Prostate gland (tissue), 2 donors: ENCODE measurements at regions not wholly inside any gene's neighbourhood (a gene's known extent, or its start where the extent isn't known, plus 50 kb on each side); places are given as distances from the start of the nearest gene placed in this dataset.

Source experiments
- DNase-seq: peaks from one replicate; pipeline ENCODE4 v3.0.0-alpha.2; 2019; ENCODE audit warnings: low spot score
- H3K27ac ChIP-seq, 2 donors: fragments of 200-600 bp; sonication (generic); 2 replicates each; pipeline ENCODE4 v1.5.1; 2017 to 2019
- H3K27me3 ChIP-seq: fragments of 200-600 bp; sonication (generic); replicated peaks from 2 replicates; pipeline ENCODE4 v1.5.1; 2019; ENCODE audit not compliant: insufficient read depth
- H3K36me3 ChIP-seq, 2 donors: fragments of 200-600 bp; sonication (generic); 1 replicate in 1 of 2; 2 replicates in 1 of 2; pipeline versions ENCODE4 v1.5.1 to v1.8.1; 2017 to 2019
- H3K4me1 ChIP-seq: fragments of 200-600 bp; sonication (generic); replicated peaks from 2 replicates; pipeline ENCODE4 v1.5.1; 2019
- H3K4me3 ChIP-seq, 2 donors: fragments of 200-600 bp; sonication (generic); 2 replicates each; pipeline ENCODE4 v1.5.1; 2017 to 2019
- H3K9me3 ChIP-seq: fragments of 200-600 bp; sonication (generic); 2 replicates; pipeline ENCODE4 v1.5.1; 2017
- CTCF ChIP-seq, 4 experiments: fragments of 200-600 bp in 2 of 4; fragments of 450-650 bp in 2 of 4; sonication (generic) in 2 of 4; IDR thresholded peaks; 1 replicate in 3 of 4; 2 replicates in 1 of 4; pipeline ENCODE4 v1.5.1; 2016 to 2019; ENCODE audit warnings: antibody characterized with exemption in 4 of 4, mild to moderate bottlenecking in 2 of 4, moderate library complexity in 2 of 4
- POLR2A ChIP-seq: fragments of 450-650 bp; IDR thresholded peaks from one replicate; pipeline ENCODE4 v1.6.1; 2016; ENCODE audit warnings: antibody characterized with exemption, mild to moderate bottlenecking
- POLR2AphosphoS5 ChIP-seq: sonication (generic); formaldehyde crosslinking; IDR thresholded peaks from one replicate; pipeline ENCODE4 v1.6.1; 2017; ENCODE audit warnings: antibody characterized with exemption
- WGBS: methylation state at CpG from one replicate; pipeline ENCODE4 v1.1.5; 2018; 5-methylcytosine and 5-hydroxymethylcytosine counted together
- intact Hi-C: fragments of 100-400 bp; cut with DNase I; formaldehyde crosslinking; loops from one replicate; pipeline ENCODE4 v1.14.2; 2022

- Histone ChIP-seq H3K4me1 (no peaks in the 10 kb centered on the region), H3K27ac (no peak overlapping the region), H3K9me3 (no peaks in the 10 kb centered on the region), H3K4me3 (no peak overlapping the region), H3K27me3 (peaks cover 2% of the 10 kb centered on the region), H3K36me3 (no peaks in the 10 kb centered on the region)
- WGBS, result 74% methylated on average over 20 of the region's 20 CpGs
- no peak for DNase-seq
- intact Hi-C loops, result no loop called here
- TF ChIP-seq CTCF (IDR thresholded peaks at IDR 0.05) (no peak), POLR2AphosphoS5 (no peak), POLR2A (no peak)
These were observed 204.7 kb upstream of the PROX1 start for GRCh38 chr1:213782941-213783672.

GRCh38 chr1:213783893-213784292 lies 203.9 kb upstream of the PROX1 start:
- Histone ChIP-seq H3K36me3 (no peaks in the 10 kb centered on the region), H3K9me3 (no peaks in the 10 kb centered on the region), H3K4me3 (no peak overlapping the region), H3K27ac (no peak overlapping the region), H3K4me1 (no peaks in the 10 kb centered on the region), H3K27me3 (peaks cover 2% of the 10 kb centered on the region)
- no peak for TF ChIP-seq POLR2AphosphoS5
- no peak for TF ChIP-seq POLR2A
- no peak for TF ChIP-seq CTCF (IDR thresholded peaks at IDR 0.05)
- WGBS, result 43% methylated on average over 2 of the region's 2 CpGs
- no peak for DNase-seq
- intact Hi-C loops, result no loop called here

- intact Hi-C loops, result no loop called here
- Histone ChIP-seq H3K27me3 (peaks cover 2% of the 10 kb centered on the region), H3K4me3 (no peak overlapping the region), H3K4me1 (no peaks in the 10 kb centered on the region), H3K36me3 (no peaks in the 10 kb centered on the region), H3K27ac (no peak overlapping the region), H3K9me3 (no peaks in the 10 kb centered on the region)
- no peak for TF ChIP-seq POLR2AphosphoS5
- TF ChIP-seq CTCF (IDR thresholded peaks at IDR 0.05), result no peak
- TF ChIP-seq POLR2A, result no peak
- WGBS, result 85% methylated on average over 2 of the region's 2 CpGs
- no peak for DNase-seq
These were observed 201.1 kb upstream of the PROX1 start for GRCh38 chr1:213786683-213787082.

- Histone ChIP-seq H3K36me3 (no peaks in the 10 kb centered on the region), H3K27ac (no peak overlapping the region), H3K4me3 (no peak overlapping the region), H3K4me1 (no peaks in the 10 kb centered on the region), H3K27me3 (peaks cover 1% of the 10 kb centered on the region), H3K9me3 (no peaks in the 10 kb centered on the region)
- intact Hi-C loops, result no loop called here
- TF ChIP-seq POLR2AphosphoS5, result no peak
- TF ChIP-seq CTCF (IDR thresholded peaks at IDR 0.05), result no peak
- no peak for TF ChIP-seq POLR2A
- no peak for DNase-seq
- 80% methylated on average over 3 of the region's 3 CpGs for WGBS
These were observed 197.2 kb upstream of the PROX1 start for GRCh38 chr1:213790565-213790964.

GRCh38 chr1:213793482-213794067 lies 194.2 kb upstream of the PROX1 start:
- no peaks in the 10 kb centered on the region for H3K9me3 ChIP-seq
- WGBS, result 44% methylated on average over 13 of the region's 13 CpGs

More at GRCh38 chr1:213793482-213794067, 194.2 kb upstream of the PROX1 start:
- Histone ChIP-seq H3K27ac (no peak overlapping the region), H3K4me3 (no peak overlapping the region), H3K27me3 (no peaks in the 10 kb centered on the region), H3K36me3 (no peaks in the 10 kb centered on the region), H3K4me1 (no peaks in the 10 kb centered on the region)
- intact Hi-C loops, result no loop called here
- no peak for DNase-seq
- no peak for TF ChIP-seq POLR2A
- TF ChIP-seq POLR2AphosphoS5, result no peak
- no peak for TF ChIP-seq CTCF (IDR thresholded peaks at IDR 0.05)
